Activated CD4-positive, alpha-beta T cell treated with anti-CD3 and anti-CD28 coated beads, Interleukin-2, amount 50 U/mL, for 4 hours (primary cell): ENCODE measurements at regions not wholly inside any gene's neighbourhood (a gene's known extent, or its start where the extent isn't known, plus 50 kb on each side); places are given as distances from the start of the nearest gene placed in this dataset.
"Not testable (repeated sequence)": the region's sequence is repeated elsewhere in the genome, so short reads cannot be mapped to it uniquely, and the experiment has no call there.

Experiments
- DNase-seq, 2 experiments: peaks; one replicate each; pipeline ENCODE4 v3.0.0-alpha.2; 2020

DNA sequence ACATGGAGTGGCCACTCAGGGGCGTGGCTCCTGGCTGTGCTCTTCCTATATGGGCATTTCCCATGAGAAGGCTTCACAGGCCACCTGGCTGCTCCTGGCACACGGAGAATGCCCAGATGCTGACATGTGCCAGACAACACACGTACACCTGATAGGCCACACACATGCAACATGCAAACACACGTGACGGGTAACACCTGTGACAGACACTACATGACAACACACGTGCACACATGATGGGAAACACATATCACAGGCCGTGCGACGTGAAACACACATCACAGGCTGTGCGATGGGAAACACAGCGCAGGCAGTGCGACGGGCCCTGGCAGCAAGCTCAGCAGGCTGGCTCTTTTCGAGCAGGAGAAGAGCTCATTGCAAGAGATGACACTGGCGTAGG is 94.3 kb upstream of the HMX1 start:
- DNase-seq, result not testable (repeated sequence)

DNA sequence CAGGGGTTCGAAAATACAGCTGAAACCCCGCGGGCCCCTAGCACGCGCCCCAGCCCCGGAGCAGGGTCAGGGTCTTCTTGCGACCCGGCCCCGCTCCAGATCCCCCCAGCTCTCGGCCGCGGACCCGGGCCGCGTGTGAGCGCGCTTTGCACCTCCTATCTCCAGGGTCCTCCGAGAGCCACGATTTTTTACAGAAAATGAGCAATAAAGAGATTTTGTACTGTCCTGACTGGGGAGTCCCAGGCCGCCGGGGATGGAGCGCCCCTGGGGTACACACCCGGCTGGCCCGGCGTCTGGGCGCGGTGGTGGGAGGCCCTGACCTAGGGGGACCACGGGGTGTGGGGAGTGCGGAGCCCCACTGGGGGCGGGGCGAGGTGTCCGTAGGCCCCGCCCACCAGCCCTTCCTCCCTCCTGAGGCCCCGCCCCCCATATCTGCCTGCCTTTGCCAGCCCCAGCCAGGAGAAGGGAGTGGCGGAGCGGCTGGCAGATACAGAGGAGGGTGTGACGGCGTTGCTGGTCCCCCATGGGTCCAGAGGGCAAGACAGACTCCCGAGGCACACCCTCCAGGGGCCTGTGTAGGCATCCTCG is 92.7 kb upstream of the HMX1 start:
- not testable (repeated sequence) for DNase-seq

DNA sequence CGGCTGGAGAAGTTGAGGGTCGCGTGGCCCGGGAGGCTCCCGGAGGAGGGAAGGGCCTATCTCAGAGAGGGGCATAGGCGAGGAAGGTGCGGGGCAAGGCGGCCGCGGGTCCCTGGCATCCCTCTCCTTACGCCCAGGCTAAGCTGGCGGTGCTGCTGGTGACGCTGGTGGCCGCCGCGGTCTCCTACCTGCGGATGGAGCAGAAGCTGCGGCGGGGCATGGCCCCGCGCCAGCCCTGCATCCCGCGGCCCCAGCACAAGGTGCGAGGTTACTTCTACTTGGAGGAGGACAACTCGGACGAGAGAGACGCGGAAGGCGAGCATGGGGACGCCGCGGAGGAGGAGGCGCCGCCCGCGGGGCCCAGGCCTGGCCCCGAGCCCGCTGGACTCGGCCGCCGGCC is 91.9 kb upstream of the HMX1 start:
- not testable (repeated sequence) for DNase-seq

DNA sequence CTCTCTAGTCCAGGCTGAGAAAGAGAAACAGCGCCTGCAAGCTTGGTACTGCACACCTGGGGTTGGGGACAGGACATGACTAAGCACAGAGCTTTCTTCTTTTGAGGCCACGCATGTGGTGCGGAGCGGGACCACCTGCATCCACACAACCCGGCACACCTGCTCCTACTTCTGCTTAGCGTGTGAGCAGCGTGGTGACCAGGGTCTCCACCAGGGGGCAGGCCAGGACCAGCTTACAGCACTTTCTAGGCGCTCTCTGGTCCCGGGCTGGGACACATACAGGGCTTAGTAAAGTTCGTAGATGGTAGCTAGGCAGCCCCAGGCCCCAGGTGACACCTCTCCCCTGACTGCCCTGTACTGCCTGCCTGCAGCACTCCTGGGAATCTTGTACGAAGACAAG is 89.7 kb upstream of the HMX1 start:
- DNase-seq, result peak in 1 of 2 experiments; percentile 15

DNA sequence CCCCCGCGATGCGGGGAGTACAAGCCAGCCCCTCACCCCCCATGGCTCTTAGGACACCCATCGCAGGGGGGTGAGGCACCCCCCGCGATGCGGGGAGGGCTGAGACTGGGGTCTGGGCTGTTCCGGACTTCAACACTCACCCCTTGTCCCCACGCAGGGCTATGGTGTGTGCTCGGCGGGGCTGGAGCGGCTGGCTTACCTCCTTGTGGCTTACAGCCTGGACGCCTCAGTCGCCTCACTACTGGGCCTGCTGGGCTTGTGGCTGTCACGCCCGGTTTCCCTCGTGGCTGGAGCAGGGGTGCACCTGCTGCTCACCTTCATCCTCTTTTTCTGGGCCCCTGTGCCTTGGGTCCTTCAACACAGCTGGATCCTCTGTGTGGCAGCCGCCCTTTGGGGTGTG is 87.8 kb upstream of the HMX1 start:
- not testable (repeated sequence) for DNase-seq

DNA sequence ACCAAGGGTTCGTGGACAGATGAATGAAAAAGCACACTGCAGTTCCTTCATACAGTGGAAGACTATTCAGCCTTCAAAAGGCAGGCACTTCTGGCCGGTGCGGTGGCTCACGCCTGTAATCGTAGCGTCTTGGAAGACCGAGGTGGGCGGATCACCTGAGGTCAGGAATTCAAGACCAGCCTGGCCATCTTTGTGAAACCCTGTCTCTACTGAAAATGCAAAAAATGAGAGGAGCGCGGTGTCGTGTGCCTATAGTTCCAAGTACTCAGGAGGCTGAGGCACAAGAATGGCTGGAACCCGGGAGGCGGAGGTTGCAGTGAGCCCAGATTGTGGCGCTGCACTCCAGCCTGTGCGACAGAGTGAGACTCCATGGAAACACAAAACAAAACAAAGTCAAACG is 82.4 kb upstream of the HMX1 start:
- not testable (repeated sequence) for DNase-seq

DNA sequence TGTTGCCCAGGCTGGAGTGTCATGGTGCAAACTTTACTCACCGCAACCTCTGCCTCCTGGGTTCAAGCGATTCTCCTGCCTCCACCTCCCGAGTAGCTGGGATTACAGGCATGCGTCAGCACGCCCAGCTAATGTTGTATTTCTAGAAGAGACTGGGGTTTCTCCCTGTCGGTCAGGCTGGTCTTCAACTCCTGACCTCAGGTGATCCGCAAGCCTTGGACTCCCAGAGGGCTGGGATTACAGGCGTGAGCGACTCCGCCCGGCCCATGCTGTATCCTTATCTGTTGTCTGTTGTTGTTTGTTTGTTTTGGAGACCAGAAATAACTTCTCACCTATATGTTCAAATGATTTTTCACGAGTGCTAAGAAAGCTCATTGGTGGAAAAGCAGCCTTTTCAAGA is 81.2 kb upstream of the HMX1 start:
- DNase-seq, result not testable (repeated sequence)

DNA sequence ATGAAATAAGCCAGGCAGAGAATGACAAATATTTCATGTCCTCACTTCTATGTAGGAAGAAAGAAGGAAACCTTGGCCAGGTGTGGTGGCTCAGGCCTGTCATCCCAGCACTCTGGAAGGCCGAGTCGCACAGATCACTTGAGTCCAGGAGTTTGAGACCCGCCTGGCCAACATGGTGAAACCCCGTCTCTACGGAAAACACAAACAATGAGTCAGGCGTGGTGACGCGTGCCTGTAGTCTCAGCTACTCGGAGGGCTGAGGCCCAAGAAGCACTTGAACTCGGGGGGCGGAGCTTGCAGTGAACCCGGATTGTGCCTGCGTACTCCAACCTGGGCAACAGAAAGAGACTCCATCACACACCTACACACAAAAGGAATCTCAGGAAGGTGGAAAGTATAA is 80.5 kb upstream of the HMX1 start:
- DNase-seq, result not testable (repeated sequence)

DNA sequence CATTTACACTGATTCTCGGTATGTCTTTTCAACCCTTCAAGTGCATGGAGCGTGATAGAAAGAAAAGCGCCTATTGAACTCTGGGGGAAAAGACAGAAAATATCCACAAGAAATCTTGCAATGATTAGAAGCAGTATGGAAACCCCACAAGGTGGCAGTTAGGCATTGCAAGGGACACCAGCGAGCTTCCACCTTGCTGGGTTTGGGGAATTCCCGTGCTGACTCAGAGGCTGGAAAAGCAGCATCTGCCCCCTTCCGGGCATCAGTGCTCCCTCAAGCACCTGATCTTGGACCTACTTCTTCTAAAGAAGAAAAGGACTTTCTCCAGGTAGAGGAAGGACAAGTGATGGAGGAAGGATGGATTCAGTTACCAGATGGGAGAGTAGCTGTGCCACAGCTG is 73.9 kb upstream of the HMX1 start:
- not testable (repeated sequence) for DNase-seq

DNA sequence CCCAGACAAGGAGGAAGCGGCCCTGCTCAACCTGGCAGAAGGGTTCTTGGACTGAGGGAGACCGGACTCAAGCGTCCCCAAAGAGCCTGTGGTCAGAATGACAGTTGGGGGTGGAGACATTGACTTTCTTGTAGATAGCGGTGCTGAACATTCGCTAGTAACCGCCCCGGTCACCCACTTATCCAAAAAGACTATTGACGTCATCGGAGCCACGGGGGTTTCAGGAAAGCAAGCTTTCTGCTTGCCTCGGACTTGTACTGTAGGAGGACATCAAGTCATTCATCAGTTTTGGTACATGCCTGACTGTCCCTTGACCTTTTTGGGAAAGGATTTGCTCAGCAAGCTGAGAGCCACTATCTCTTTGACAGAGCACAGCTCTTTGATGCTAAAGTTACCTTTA is 71.7 kb upstream of the HMX1 start:
- not testable (repeated sequence) for DNase-seq

DNA sequence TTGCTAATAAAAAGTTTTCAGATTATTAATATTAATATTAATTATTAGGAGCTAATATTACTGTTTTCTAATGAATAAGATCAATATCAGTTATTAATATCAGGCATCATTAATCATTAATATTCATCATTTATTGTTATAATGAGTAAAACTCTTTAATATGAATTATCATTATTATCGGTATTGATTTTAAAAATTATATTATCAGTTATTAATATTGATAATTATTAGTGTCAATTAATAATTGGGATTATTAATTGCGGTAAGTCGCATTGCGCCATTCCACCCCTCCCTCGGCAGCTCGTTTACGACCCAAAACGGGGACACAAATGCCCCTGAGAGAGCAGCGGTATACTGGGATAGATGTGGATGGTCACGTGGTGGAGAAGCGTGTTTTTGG is 70.4 kb upstream of the HMX1 start:
- not testable (repeated sequence) for DNase-seq

DNA sequence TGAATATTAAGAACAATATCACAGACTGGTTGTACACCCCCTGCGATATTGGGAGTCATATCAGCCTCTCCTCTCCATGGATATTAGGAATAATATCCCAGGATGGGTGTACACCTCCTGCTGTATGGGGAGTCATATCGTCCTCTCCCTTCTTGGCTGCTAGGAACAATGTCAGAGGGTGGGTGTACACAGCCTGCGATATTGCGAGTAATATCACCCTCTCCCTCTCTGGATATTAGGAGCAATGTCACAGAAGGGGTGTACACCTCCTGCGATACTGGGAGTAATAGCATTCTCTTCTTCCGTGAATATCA is 69.8 kb upstream of the HMX1 start:
- DNase-seq, result not testable (repeated sequence)

DNA sequence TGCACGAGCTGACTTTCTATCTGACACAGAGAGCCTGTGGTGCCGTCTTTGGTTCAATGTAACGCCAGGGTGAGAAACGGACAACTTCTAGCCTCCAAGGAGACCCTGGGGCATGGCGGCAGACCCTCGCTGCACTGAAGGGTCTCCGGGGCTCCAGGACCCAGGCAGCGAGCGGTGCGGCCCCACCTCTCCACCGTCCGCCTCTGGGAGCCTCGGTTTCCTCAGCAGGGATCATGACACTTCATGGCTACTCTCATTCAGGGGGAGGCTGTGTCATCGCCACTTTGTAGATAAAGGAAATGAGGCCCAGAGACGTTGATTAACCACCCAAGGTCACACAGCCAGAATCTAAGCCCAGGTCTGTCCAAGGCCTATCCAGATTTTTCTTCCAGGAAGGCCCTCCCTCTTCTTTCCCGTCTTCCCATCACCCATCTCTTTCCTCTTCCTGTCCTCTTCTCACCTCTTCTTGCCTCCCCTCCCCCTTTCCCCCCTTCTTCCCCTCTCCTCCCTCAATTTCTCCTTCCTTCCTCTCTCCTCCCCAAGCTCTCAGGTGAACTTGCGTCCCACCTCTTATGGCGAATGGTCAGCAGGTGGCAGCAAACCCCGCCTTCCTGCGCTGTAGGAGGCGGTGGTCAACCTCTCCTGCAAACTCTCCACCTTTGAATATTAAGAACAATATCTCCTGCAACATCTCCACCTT is 69.3 kb upstream of the HMX1 start:
- DNase-seq, result no peak

DNA sequence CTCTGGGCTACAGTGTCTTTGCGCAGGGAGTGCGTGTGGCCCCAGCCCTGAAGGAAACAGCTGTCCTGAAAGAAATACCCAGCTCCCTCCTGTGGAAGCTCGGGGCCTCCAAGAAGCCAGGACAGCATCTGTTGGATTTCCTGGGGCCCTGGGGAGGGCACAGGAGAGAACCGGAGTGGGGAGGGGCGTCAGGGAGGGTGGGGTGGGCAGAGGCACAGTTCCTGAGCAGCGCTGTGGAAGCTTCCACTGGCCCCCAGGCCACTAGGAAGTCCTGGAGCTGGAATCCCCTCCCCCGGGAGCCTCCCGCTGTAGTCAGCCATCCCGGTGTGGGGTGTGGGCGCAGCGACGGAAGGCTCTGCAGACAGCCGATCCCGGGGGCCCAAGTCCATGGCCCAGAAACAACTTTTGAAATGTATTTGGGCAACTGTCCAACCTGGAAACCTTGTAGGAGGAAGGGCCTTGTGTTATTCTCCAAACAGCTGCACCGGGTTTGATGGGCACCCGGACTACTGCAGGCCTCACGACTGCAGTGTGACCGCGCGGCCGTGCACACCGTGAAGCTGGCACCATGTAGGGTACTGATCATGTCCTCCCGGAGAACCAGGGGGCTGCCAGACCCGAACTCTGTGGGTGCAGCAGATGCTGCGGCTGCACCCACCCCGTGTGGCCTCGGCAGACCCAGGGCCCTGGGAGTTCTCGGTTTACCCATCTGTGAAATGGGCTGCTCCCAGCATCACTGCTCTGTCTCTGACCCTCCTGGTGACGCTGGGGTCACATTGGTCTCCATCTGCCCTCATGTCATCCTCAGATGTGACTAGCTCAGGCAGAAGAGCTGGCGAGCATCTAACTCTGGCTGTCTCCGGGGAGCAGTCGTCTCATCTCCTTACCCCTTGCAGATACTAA is 68.5 kb upstream of the HMX1 start:
- no peak for DNase-seq

DNA sequence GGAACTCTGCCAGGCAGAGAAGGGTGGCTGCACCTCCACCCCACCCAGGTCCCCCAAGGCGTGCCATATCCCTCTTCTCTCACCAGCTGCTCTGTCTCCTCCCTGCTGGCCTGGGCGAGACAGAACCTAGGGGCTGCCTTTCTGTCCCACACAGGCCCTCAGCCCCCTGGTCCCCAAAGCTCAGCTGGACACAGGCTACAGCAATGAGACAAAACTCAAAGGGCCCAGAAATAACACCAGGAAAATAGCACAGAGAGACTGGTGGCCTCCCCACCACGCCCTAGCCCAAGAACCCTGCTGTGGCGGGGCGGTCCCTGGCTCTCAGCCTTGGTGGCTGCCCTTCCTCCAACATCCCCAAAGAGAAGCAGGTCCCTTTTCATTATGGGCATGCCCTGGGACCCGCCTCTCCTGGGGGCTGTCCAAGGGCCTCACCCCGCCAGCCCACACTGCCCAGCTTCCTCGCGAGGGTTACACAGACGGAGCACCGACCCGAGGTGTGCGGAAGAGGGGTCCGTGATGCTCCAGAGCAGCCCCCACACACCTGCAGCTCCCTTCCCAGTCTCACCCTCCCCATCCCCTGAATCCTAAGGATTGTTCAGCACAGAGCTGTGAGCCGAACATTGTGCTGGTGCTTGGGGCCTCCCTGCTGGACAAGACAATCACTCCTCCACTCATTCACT is 67.7 kb upstream of the HMX1 start:
- DNase-seq, result no peak

DNA sequence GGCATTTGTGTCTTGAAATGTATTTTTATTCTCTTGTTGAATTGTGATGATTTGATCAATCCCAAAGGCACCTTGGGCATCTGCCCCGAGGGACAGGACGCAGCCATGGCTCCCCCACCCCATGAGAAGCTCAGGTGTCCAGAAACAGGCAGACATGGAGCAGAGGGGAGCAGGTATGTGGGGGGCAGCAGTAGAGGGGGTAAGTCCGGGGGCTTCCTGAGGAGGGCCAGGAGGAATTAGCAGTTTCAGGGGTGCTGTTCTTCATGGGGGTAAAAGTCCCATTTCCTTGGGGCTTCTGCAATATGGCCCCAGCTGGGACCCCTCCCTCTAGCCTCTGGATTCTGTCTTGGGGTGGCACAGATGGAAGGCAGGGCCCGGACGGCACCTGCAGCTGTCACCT is 67.0 kb upstream of the HMX1 start:
- no peak for DNase-seq

DNA sequence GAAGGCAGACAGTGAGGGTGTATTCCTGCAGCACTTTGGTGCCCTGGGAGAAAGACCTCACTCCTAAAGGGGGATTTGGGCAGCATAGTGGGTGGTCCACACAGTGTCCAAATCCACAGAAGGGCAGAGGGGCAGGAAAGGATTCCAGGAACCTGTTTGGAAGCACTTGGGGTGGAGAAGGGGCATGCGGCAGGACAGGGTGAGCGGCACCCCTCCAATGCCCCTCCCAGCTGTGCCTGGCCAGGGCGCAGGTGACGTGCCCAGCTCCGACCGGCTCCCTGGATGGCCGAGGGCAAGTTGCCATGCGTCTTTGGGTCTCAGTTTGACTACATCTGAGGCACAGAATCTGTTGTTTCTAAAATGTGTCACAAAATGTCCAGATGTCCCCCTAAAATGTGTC is 66.5 kb upstream of the HMX1 start:
- no peak for DNase-seq

DNA sequence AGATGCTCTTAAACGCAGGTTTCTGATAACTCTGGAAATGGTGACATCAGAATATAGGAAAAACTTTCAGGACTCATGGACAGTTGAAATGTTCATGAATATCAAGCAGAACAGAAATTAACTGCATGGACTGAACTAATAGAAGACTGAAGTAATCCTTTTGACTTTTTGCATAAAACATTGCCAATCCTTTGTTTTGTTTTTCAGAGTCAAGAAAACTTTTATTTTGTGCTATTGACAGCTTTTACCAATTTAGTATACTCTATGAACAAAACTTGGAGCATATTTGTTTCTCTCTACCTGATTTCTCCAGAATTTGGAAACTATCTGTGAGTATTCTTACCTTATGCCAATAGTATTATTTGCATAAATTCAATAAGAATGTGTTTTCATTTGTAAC is 61.2 kb upstream of the HMX1 start:
- no peak for DNase-seq

DNA sequence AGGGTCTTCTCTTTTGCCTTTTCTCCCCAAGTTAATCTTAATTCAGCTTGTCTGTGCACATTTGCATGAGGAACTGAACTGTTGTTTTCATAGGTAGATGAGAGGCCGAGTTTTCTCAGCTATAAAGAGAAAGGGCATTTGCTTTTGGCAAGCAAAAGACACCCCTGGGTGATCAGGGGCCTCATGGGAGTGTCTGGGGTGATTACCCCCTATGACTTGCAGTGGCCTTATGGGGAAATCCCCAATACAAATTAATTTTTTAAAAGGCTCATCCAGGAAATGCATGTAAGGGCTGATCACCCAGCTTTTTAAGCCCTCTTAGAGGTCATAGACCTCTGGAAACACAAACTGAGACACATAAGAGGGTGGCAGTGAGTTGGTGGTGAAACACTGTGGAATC is 56.4 kb upstream of the HMX1 start:
- no peak for DNase-seq

DNA sequence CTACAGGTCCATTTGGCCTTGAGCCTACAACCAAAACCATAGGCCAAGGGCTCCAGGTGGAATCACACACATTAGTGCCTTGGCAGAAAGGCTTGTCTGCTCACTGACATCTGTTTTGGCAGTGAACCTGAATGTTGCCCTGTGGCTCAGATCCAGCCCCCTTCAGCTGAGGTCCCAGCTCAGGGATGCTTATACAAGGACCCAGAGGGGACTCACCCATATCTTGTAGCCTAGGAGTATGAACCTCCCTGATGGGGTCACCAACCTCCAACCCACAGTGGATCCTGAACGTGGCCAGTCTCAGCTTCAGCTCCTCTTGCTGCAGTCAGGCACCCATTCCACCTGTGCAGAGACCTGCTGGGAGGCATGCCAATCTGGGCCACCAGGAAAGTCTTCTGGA is 50.8 kb upstream of the HMX1 start:
- no peak for DNase-seq

DNA sequence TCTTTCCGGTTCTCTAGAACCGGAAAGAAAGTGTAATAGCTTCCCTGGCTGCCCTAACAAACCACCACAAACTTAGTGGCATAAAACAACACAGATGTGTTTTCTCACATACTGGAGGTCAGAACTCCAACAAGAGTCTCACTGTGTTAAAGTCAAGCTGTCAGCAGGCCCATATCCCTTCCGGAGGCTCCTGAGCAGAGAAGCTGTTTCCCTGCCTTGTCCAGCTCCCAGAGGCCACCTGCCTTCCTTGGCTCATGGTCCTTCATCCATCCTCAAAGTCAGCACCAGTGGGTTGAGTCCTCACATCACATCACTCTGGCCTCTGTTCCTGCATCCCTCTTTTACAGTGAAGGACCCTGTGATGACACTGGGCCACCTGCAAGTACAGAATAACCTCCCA is 49.8 kb upstream of the HMX1 start:
- no peak for DNase-seq
